H9 (cell line): ENCODE measurements at regions not wholly inside any gene's neighbourhood (a gene's known extent, or its start where the extent isn't known, plus 50 kb on each side); places are given as distances from the start of the nearest gene placed in this dataset.

Source experiments
- DNase-seq: peaks from one replicate; pipeline ENCODE4 v3.0.0-alpha.2; 2017
- H2AFZ ChIP-seq: one replicate; pipeline ENCODE4 v1.6.1; 2013; ENCODE audit warnings: mild to moderate bottlenecking, low read length, control low read depth, moderate library complexity
- H2AK5ac ChIP-seq: 2 replicates; pipeline ENCODE4 v1.6.1; 2013; ENCODE audit warnings: low read length, control low read depth, mixed read lengths; ENCODE audit not compliant: insufficient read length
- H2BK120ac ChIP-seq: one replicate; pipeline ENCODE4 v1.6.1; 2013; ENCODE audit warnings: low read depth, mild to moderate bottlenecking, low read length, control low read depth, inconsistent platforms; ENCODE audit not compliant: poor library complexity, severe bottlenecking
- H2BK12ac ChIP-seq: 2 replicates; pipeline ENCODE4 v1.6.1; 2013; ENCODE audit warnings: low read length, control low read depth, mixed read lengths, low read depth; ENCODE audit not compliant: insufficient read length
- H2BK15ac ChIP-seq: 2 replicates; pipeline ENCODE4 v1.6.1; 2013; ENCODE audit warnings: low read depth, low read length, control low read depth
- H2BK20ac ChIP-seq: one replicate; pipeline ENCODE4 v1.6.1; 2013; ENCODE audit warnings: low read depth, mild to moderate bottlenecking, low read length, control low read depth, inconsistent platforms; ENCODE audit not compliant: poor library complexity, severe bottlenecking
- H2BK5ac ChIP-seq: 2 replicates; pipeline ENCODE4 v1.6.1; 2013; ENCODE audit warnings: low read length, control low read depth, mixed read lengths; ENCODE audit not compliant: insufficient read length
- H3K14ac ChIP-seq: 2 replicates; pipeline ENCODE4 v1.6.1; 2013; ENCODE audit warnings: low read length, control low read depth; ENCODE audit not compliant: insufficient read depth
- H3K18ac ChIP-seq: 2 replicates; pipeline ENCODE4 v1.6.1; 2013; ENCODE audit warnings: low read depth, mild to moderate bottlenecking, mixed read lengths, low read length, control low read depth; ENCODE audit not compliant: insufficient read length
- H3K23ac ChIP-seq: 2 replicates; pipeline ENCODE4 v1.6.1; 2013; ENCODE audit warnings: low read length, control low read depth, mixed read lengths, low read depth; ENCODE audit not compliant: insufficient read length
- H3K23me2 ChIP-seq: 2 replicates; pipeline ENCODE4 v1.6.1; 2013; ENCODE audit warnings: low read depth, mild to moderate bottlenecking, mixed read lengths, low read length, control low read depth; ENCODE audit not compliant: insufficient read length, poor library complexity, severe bottlenecking
- H3K27ac ChIP-seq: 2 replicates; pipeline ENCODE4 v1.5.1; 2013; ENCODE audit warnings: low read length, control low read depth, mixed read lengths, low read depth; ENCODE audit not compliant: insufficient read length
- H3K27me3 ChIP-seq: 2 replicates; pipeline ENCODE4 v1.6.1; 2013; ENCODE audit warnings: low read length, control low read depth, inconsistent platforms; ENCODE audit not compliant: insufficient read depth
- H3K4ac ChIP-seq: 2 replicates; pipeline ENCODE4 v1.6.1; 2013; ENCODE audit warnings: low read depth, mild to moderate bottlenecking, control low read depth, inconsistent platforms, low read length, moderate library complexity
- H3K4me1 ChIP-seq: 2 replicates; pipeline ENCODE4 v1.6.1; 2013; ENCODE audit warnings: low read length, control low read depth, inconsistent platforms; ENCODE audit not compliant: insufficient read depth
- H3K4me2 ChIP-seq: 2 replicates; pipeline ENCODE4 v1.6.1; 2013; ENCODE audit warnings: low read length, control low read depth, mixed read lengths; ENCODE audit not compliant: insufficient read length, insufficient read depth
- H3K56ac ChIP-seq: 2 replicates; pipeline ENCODE4 v1.6.1; 2013; ENCODE audit warnings: low read depth, mild to moderate bottlenecking, mixed read lengths, low read length, control low read depth; ENCODE audit not compliant: insufficient read length
- H3K79me1 ChIP-seq: 2 replicates; pipeline ENCODE4 v1.6.1; 2013; ENCODE audit warnings: low read depth, mild to moderate bottlenecking, moderate library complexity, low read length, control low read depth, inconsistent platforms; ENCODE audit not compliant: insufficient read depth, poor library complexity, severe bottlenecking
- H3K79me2 ChIP-seq: 2 replicates; pipeline ENCODE4 v1.6.1; 2013; ENCODE audit warnings: low read length, control low read depth, inconsistent platforms; ENCODE audit not compliant: insufficient read depth
- H3K9ac ChIP-seq: 2 replicates; pipeline ENCODE4 v1.6.1; 2013; ENCODE audit warnings: low read length, control low read depth, mixed read lengths; ENCODE audit not compliant: insufficient read length; ENCODE audit errors: extremely low read depth
- H3K9me3 ChIP-seq: one replicate; pipeline ENCODE4 v1.6.1; 2013; ENCODE audit warnings: low read depth, low read length, inconsistent platforms; ENCODE audit not compliant: control insufficient read depth
- H3T11ph ChIP-seq: one replicate; pipeline ENCODE4 v1.6.1; 2013; ENCODE audit warnings: mild to moderate bottlenecking, low read length, control low read depth, inconsistent platforms
- H4K20me1 ChIP-seq: one replicate; pipeline ENCODE4 v1.6.1; 2013; ENCODE audit not compliant: control insufficient read depth, insufficient read length, insufficient read depth
- H4K5ac ChIP-seq: 2 replicates; pipeline ENCODE4 v1.6.1; 2013; ENCODE audit warnings: low read depth, mild to moderate bottlenecking, mixed read lengths, low read length, control low read depth; ENCODE audit not compliant: insufficient read length
- H4K8ac ChIP-seq: replicated peaks from 2 replicates; pipeline ENCODE4 v1.6.1; 2013; ENCODE audit warnings: low read length, control low read depth, mixed read lengths, low read depth; ENCODE audit not compliant: insufficient read length
- H4K91ac ChIP-seq: 2 replicates; pipeline ENCODE4 v1.6.1; 2013; ENCODE audit warnings: low read depth, mild to moderate bottlenecking, moderate library complexity, mixed read lengths, low read length, control low read depth; ENCODE audit not compliant: insufficient read length
- H3K27ac Mint-ChIP-seq, 3 experiments: 2 replicates in 2 of 3; 3 replicates in 1 of 3; pipeline ENCODE4 v1.8.0; 2020 to 2021; ENCODE audit warnings: mixed read lengths in 3 of 3, mild to moderate bottlenecking in 1 of 3, moderate library complexity in 1 of 3
- H3K27me3 Mint-ChIP-seq: 2 replicates; pipeline ENCODE4 v1.8.0; 2021; ENCODE audit warnings: low read depth, mild to moderate bottlenecking, moderate library complexity, mixed read lengths
- H3K36me3 Mint-ChIP-seq, 3 experiments: 2 replicates in 2 of 3; 3 replicates in 1 of 3; pipeline ENCODE4 v1.8.0; 2020 to 2021; ENCODE audit warnings: low read depth in 3 of 3, mixed read lengths in 3 of 3; ENCODE audit not compliant: insufficient read depth in 1 of 3
- H3K4me1 Mint-ChIP-seq, 2 experiments: 2 replicates each; pipeline ENCODE4 v1.8.0; 2020; ENCODE audit warnings: mixed read lengths in 2 of 2
- H3K4me3 Mint-ChIP-seq, 2 experiments: 2 replicates in 1 of 2; 3 replicates in 1 of 2; pipeline ENCODE4 v1.8.0; 2020 to 2021; ENCODE audit warnings: mild to moderate bottlenecking in 2 of 2, mixed read lengths in 2 of 2, moderate library complexity in 1 of 2
- H3K9me3 Mint-ChIP-seq, 2 experiments: 2 replicates in 1 of 2; 3 replicates in 1 of 2; pipeline ENCODE4 v1.8.0; 2020; ENCODE audit warnings: mild to moderate bottlenecking in 2 of 2, mixed read lengths in 2 of 2, moderate library complexity in 1 of 2
- CTCF ChIP-seq: fragments of 200-600 bp; sonication (generic); conservative IDR thresholded peaks from 3 replicates; pipeline ENCODE4 v1.8.0; 2021; ENCODE audit warnings: antibody characterized with exemption, mild to moderate bottlenecking
- WGBS: extraction: QIAGEN DNeasy Blood & Tissue Kit; methylation state at CpG from one replicate; pipeline ENCODE4 v1.1.7; 2013; ENCODE audit warnings: missing lambda C conversion rate, low lambda C conversion rate, mixed read lengths; ENCODE audit not compliant: insufficient read length; ENCODE audit errors: extremely low coverage; 5-methylcytosine and 5-hydroxymethylcytosine counted together

GRCh38 chr14:87017335-87017734 lies 975.6 kb downstream of the GALC start:
- Histone ChIP-seq H2BK15ac (no peak overlapping the region), H2AK5ac (no peak overlapping the region), H3K27ac (no peak overlapping the region), H3K79me1 (no peaks in the 10 kb centered on the region), H3K23ac (no peak overlapping the region), H3K4ac (no peak overlapping the region), H3K9me3 (no peaks in the 10 kb centered on the region), H3K27me3 (no peaks in the 10 kb centered on the region), H4K5ac (no peak overlapping the region), H3K4me2 (no peak overlapping the region), H2AFZ (no peak overlapping the region), H4K8ac (no peak overlapping the region), H2BK12ac (no peak overlapping the region), H3K18ac (no peak overlapping the region), H4K20me1 (no peaks in the 10 kb centered on the region), H4K91ac (no peak overlapping the region), H2BK20ac (no peak overlapping the region), H3T11ph (no peak overlapping the region), H3K56ac (no peak overlapping the region), H3K4me1 (no peaks in the 10 kb centered on the region; the same call in 1 of the 2 replicates), H3K79me2 (no peaks in the 10 kb centered on the region), H2BK120ac (no peak overlapping the region), H3K9ac (no peak overlapping the region), H3K14ac (no peak overlapping the region), H3K23me2 (no peaks in the 10 kb centered on the region), H2BK5ac (no peak overlapping the region)
- no peaks in the 10 kb centered on the region for H3K36me3 Mint-ChIP-seq
- WGBS: no CpG with 5 or more reads among the region's 2 CpGs
- no peak for DNase-seq
- no peak overlapping the region for H3K27ac Mint-ChIP-seq
- no peak for TF ChIP-seq CTCF
- H3K27me3 Mint-ChIP-seq: peaks cover 47% of the 10 kb centered on the region
- H3K4me1 Mint-ChIP-seq: peaks cover 0 to 14% of the 10 kb centered on the region in 2 experiments; a peak in 2 of 4 replicates
- peaks cover 3 to 7% of the 10 kb centered on the region in 2 experiments; a peak in 3 of 5 replicates for H3K9me3 Mint-ChIP-seq
- no peak overlapping the region for H3K4me3 Mint-ChIP-seq
